GM12878 (cell line): ENCODE measurements at regions not wholly inside any gene's neighbourhood (a gene's known extent, or its start where the extent isn't known, plus 50 kb on each side); places are given as distances from the start of the nearest gene placed in this dataset.

Source experiments
- REST ChIP-seq: IDR thresholded peaks from 2 replicates; pipeline ENCODE4 v1.6.1; 2012; ENCODE audit warnings: mild to moderate bottlenecking, low read depth, low read length
- SMARCA5 ChIP-seq: fragments of 450-650 bp; IDR thresholded peaks from 2 replicates; pipeline ENCODE4 v1.6.1; 2017; ENCODE audit warnings: mild to moderate bottlenecking
- TF ChIP-seq, protein P1 (sequence below): IDR thresholded peaks from 2 replicates; pipeline ENCODE4 v1.6.1; 2012; ENCODE audit warnings: low read length, inconsistent platforms
- TF ChIP-seq, protein P2 (sequence below), 3 experiments: IDR thresholded peaks in 2 of 3; conservative IDR thresholded peaks in 1 of 3; 2 replicates each; pipeline ENCODE4 v1.5.1; 2011; ENCODE audit warnings: low read depth in 3 of 3, low read length in 3 of 3, mild to moderate bottlenecking in 3 of 3, control low read depth in 2 of 3, moderate library complexity in 2 of 3, inconsistent platforms in 1 of 3, mixed read lengths in 1 of 3; ENCODE audit not compliant: control insufficient read depth in 2 of 3, insufficient read depth in 1 of 3; ENCODE audit errors: extremely low read depth in 1 of 3

GRCh38 chr9:115815786-115816185 is 337.8 kb upstream of the PAPPA start:
- TF ChIP-seq, protein P1, sequence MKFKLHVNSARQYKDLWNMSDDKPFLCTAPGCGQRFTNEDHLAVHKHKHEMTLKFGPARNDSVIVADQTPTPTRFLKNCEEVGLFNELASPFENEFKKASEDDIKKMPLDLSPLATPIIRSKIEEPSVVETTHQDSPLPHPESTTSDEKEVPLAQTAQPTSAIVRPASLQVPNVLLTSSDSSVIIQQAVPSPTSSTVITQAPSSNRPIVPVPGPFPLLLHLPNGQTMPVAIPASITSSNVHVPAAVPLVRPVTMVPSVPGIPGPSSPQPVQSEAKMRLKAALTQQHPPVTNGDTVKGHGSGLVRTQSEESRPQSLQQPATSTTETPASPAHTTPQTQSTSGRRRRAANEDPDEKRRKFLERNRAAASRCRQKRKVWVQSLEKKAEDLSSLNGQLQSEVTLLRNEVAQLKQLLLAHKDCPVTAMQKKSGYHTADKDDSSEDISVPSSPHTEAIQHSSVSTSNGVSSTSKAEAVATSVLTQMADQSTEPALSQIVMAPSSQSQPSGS, result no peak
- TF ChIP-seq, protein P2, sequence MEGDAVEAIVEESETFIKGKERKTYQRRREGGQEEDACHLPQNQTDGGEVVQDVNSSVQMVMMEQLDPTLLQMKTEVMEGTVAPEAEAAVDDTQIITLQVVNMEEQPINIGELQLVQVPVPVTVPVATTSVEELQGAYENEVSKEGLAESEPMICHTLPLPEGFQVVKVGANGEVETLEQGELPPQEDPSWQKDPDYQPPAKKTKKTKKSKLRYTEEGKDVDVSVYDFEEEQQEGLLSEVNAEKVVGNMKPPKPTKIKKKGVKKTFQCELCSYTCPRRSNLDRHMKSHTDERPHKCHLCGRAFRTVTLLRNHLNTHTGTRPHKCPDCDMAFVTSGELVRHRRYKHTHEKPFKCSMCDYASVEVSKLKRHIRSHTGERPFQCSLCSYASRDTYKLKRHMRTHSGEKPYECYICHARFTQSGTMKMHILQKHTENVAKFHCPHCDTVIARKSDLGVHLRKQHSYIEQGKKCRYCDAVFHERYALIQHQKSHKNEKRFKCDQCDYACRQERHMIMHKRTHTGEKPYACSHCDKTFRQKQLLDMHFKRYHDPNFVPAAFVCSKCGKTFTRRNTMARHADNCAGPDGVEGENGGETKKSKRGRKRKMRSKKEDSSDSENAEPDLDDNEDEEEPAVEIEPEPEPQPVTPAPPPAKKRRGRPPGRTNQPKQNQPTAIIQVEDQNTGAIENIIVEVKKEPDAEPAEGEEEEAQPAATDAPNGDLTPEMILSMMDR (IDR thresholded peaks at IDR 0.05 in 2 of 3, conservative IDR thresholded peaks at IDR 0.05 in 1 of 3; ENCODE audit: control insufficient read depth in 2 of 3, extremely low read depth in 1 of 3, insufficient read depth in 1 of 3, low read depth in 3 of 3, low read length in 3 of 3), result no peak
- TF ChIP-seq SMARCA5, result no peak
- no peak for TF ChIP-seq REST
